Peyer's patch (tissue), 4 donors: ENCODE measurements at regions not wholly inside any gene's neighbourhood (a gene's known extent, or its start where the extent isn't known, plus 50 kb on each side); places are given as distances from the start of the nearest gene placed in this dataset.

Experiments
- CTCF ChIP-seq, 6 experiments: fragments of 450-650 bp in 4 of 6; fragments of 200-600 bp in 2 of 6; sonication (generic) in 1 of 6; IDR thresholded peaks; one replicate each; pipeline ENCODE4 v1.5.1; 2017 to 2019; ENCODE audit warnings: antibody characterized with exemption in 6 of 6, mild to moderate bottlenecking in 3 of 6, moderate library complexity in 1 of 6
- POLR2A ChIP-seq, 2 donors: fragments of 450-650 bp; IDR thresholded peaks; one replicate each; pipeline ENCODE4 v1.5.1; 2017; ENCODE audit warnings: antibody characterized with exemption in 2 of 2, mild to moderate bottlenecking in 2 of 2, moderate library complexity in 2 of 2

GRCh38 chr13:106028911-106029310 lies 506.6 kb downstream of the EFNB2 start:
- TF ChIP-seq CTCF (IDR thresholded peaks at IDR 0.05), result no peak
- TF ChIP-seq POLR2A (IDR thresholded peaks at IDR 0.05), result no peak
